ENCODE measurements at regions not wholly inside any gene's neighbourhood (a gene's known extent, or its start where the extent isn't known, plus 50 kb on each side); places are given as distances from the start of the nearest gene placed in this dataset.
"Not testable (repeated sequence)": the region's sequence is repeated elsewhere in the genome, so short reads cannot be mapped to it uniquely, and the experiment has no call there.

GRCh38 chr3:5918626-5919025 lies 731.1 kb downstream of the EDEM1 start:
- Histone ChIP-seq H3K4me1 (no peaks in the 10 kb centered on the region), H3K4me3 (no peak overlapping the region), H3K9me3 (peaks cover 4% of the 10 kb centered on the region), H3K27me3 (no peaks in the 10 kb centered on the region), H3K36me3 (no peaks in the 10 kb centered on the region), H3K27ac (no peak overlapping the region)
- TF ChIP-seq CTCF (IDR thresholded peaks at IDR 0.05) (no peak), POLR2AphosphoS5 (IDR thresholded peaks at IDR 0.05) (no peak), EP300 (IDR thresholded peaks at IDR 0.05) (no peak), POLR2A (IDR thresholded peaks at IDR 0.05) (no peak)
- DNase-seq (ENCODE audit: low spot score in 2 of 2), result no peak
- 64% methylated on average over 7 of the region's 7 CpGs for WGBS

- TF ChIP-seq EP300 (IDR thresholded peaks at IDR 0.05) (no peak), POLR2AphosphoS5 (IDR thresholded peaks at IDR 0.05) (no peak), CTCF (IDR thresholded peaks at IDR 0.05) (no peak), POLR2A (IDR thresholded peaks at IDR 0.05) (no peak)
- Histone ChIP-seq H3K36me3 (no peaks in the 10 kb centered on the region), H3K27ac (no peak overlapping the region), H3K27me3 (no peaks in the 10 kb centered on the region), H3K4me3 (no peak overlapping the region), H3K4me1 (no peaks in the 10 kb centered on the region), H3K9me3 (no peaks in the 10 kb centered on the region)
- WGBS, result 81% methylated on average over 4 of the region's 7 CpGs
- DNase-seq (ENCODE audit: low spot score in 2 of 2), result no peak
These were observed 741.5 kb downstream of the EDEM1 start for GRCh38 chr3:5929027-5929426.

- H3K36me3 ChIP-seq; H3K9me3 ChIP-seq; DNase-seq (ENCODE audit: low spot score in 2 of 2); H3K4me3 ChIP-seq; H3K27ac ChIP-seq; H3K4me1 ChIP-seq; H3K27me3 ChIP-seq: not testable (repeated sequence)
- 58% methylated on average over 3 of the region's 4 CpGs for WGBS
These were observed 756.6 kb downstream of the EDEM1 start for GRCh38 chr3:5944061-5944460.

- DNase-seq (ENCODE audit: low spot score in 2 of 2), result no peak
- TF ChIP-seq POLR2AphosphoS5 (IDR thresholded peaks at IDR 0.05), result no peak
- TF ChIP-seq EP300 (IDR thresholded peaks at IDR 0.05), result no peak
- no peak for TF ChIP-seq CTCF (IDR thresholded peaks at IDR 0.05)
- TF ChIP-seq POLR2A (IDR thresholded peaks at IDR 0.05), result no peak
These were observed 760.6 kb downstream of the EDEM1 start for GRCh38 chr3:5948084-5948483.

GRCh38 chr3:5951026-5951425 lies 763.5 kb downstream of the EDEM1 start:
- Histone ChIP-seq H3K36me3 (no peaks in the 10 kb centered on the region), H3K4me1 (no peaks in the 10 kb centered on the region), H3K4me3 (no peak overlapping the region), H3K27ac (no peak overlapping the region), H3K27me3 (no peaks in the 10 kb centered on the region), H3K9me3 (no peaks in the 10 kb centered on the region)
- 59% methylated on average over 3 of the region's 3 CpGs for WGBS
- no peak for TF ChIP-seq POLR2A (IDR thresholded peaks at IDR 0.05)
- no peak for TF ChIP-seq POLR2AphosphoS5 (IDR thresholded peaks at IDR 0.05)
- no peak for TF ChIP-seq EP300 (IDR thresholded peaks at IDR 0.05)
- no peak for TF ChIP-seq CTCF (IDR thresholded peaks at IDR 0.05)
- no peak for DNase-seq (ENCODE audit: low spot score in 2 of 2)

More at GRCh38 chr3:5948084-5948483, 760.6 kb downstream of the EDEM1 start:
- Histone ChIP-seq H3K27me3 (no peaks in the 10 kb centered on the region), H3K9me3 (no peaks in the 10 kb centered on the region), H3K4me3 (no peak overlapping the region), H3K4me1 (no peaks in the 10 kb centered on the region), H3K27ac (no peak overlapping the region), H3K36me3 (no peaks in the 10 kb centered on the region)
- 69% methylated on average over 1 of the region's 1 CpG for WGBS

GRCh38 chr3:5972586-5972985 lies 785.1 kb downstream of the EDEM1 start:
- H3K27ac ChIP-seq, result no peak overlapping the region
- no peaks in the 10 kb centered on the region for H3K9me3 ChIP-seq
- H3K36me3 ChIP-seq, result no peaks in the 10 kb centered on the region
- H3K4me1 ChIP-seq, result no peaks in the 10 kb centered on the region
- TF ChIP-seq EP300 (IDR thresholded peaks at IDR 0.05) (no peak), POLR2A (IDR thresholded peaks at IDR 0.05) (no peak), CTCF (IDR thresholded peaks at IDR 0.05) (no peak), POLR2AphosphoS5 (IDR thresholded peaks at IDR 0.05) (no peak)
- no peaks in the 10 kb centered on the region for H3K27me3 ChIP-seq
- 50% methylated on average over 5 of the region's 5 CpGs for WGBS
- no peak for DNase-seq (ENCODE audit: low spot score in 2 of 2)
- no peak overlapping the region for H3K4me3 ChIP-seq
